ENCODE measurements at regions not wholly inside any gene's neighbourhood (a gene's known extent, or its start where the extent isn't known, plus 50 kb on each side); places are given as distances from the start of the nearest gene placed in this dataset.

GRCh38 chr5:172588380-172588779 lies 52.7 kb upstream of the NEURL1B start:
- no peaks in the 10 kb centered on the region for H3K9me3 ChIP-seq (ENCODE audit: control insufficient read depth, low read length)
- WGBS, 2 experiments (ENCODE audit: insufficient coverage in 2 of 2), result 90 to 93% methylated on average over 7 of the region's 7 CpGs
- H3K4me1 ChIP-seq (ENCODE audit: control insufficient read depth, insufficient read depth, low read length, poor library complexity, severe bottlenecking), result no peaks in the 10 kb centered on the region
- no peak overlapping the region for H3K27ac ChIP-seq (ENCODE audit: low read depth, low read length, severe bottlenecking)
- H3K4me3 ChIP-seq (ENCODE audit: extremely low read depth, insufficient read depth, low read length, poor library complexity, severe bottlenecking), result no peak overlapping the region
- no peaks in the 10 kb centered on the region for H3K36me3 ChIP-seq (ENCODE audit: control insufficient read depth, insufficient read depth, low read length)

GRCh38 chr5:172587061-172587405 lies 54.0 kb upstream of the NEURL1B start:
- Histone ChIP-seq H3K4me3 (ENCODE audit: extremely low read depth, insufficient read depth, low read length, poor library complexity, severe bottlenecking) (no peak overlapping the region), H3K27ac (ENCODE audit: low read depth, low read length, severe bottlenecking) (no peak overlapping the region), H3K36me3 (ENCODE audit: control insufficient read depth, insufficient read depth, low read length) (no peaks in the 10 kb centered on the region), H3K9me3 (ENCODE audit: control insufficient read depth, low read length) (no peaks in the 10 kb centered on the region), H3K4me1 (ENCODE audit: control insufficient read depth, insufficient read depth, low read length, poor library complexity, severe bottlenecking) (no peaks in the 10 kb centered on the region)
- 89 to 96% methylated on average over 7 of the region's 8 CpGs for WGBS, 2 experiments (ENCODE audit: insufficient coverage in 2 of 2)

GRCh38 chr5:172586125-172587060 lies 54.7 kb upstream of the NEURL1B start:
- H3K4me3 ChIP-seq (ENCODE audit: extremely low read depth, insufficient read depth, low read length, poor library complexity, severe bottlenecking), result no peak overlapping the region
- WGBS, 2 experiments (ENCODE audit: insufficient coverage in 2 of 2), result 69 to 78% methylated on average over 17 to 21 of the region's 22 CpGs
- H3K4me1 ChIP-seq (ENCODE audit: control insufficient read depth, insufficient read depth, low read length, poor library complexity, severe bottlenecking), result no peaks in the 10 kb centered on the region
- H3K9me3 ChIP-seq (ENCODE audit: control insufficient read depth, low read length), result no peaks in the 10 kb centered on the region
- no peaks in the 10 kb centered on the region for H3K36me3 ChIP-seq (ENCODE audit: control insufficient read depth, insufficient read depth, low read length)
- no peak overlapping the region for H3K27ac ChIP-seq (ENCODE audit: low read depth, low read length, severe bottlenecking)

- Histone ChIP-seq H3K36me3 (ENCODE audit: control insufficient read depth, insufficient read depth, low read length) (no peaks in the 10 kb centered on the region), H3K4me1 (ENCODE audit: control insufficient read depth, insufficient read depth, low read length, poor library complexity, severe bottlenecking) (no peaks in the 10 kb centered on the region), H3K9me3 (ENCODE audit: control insufficient read depth, low read length) (no peaks in the 10 kb centered on the region), H3K4me3 (ENCODE audit: extremely low read depth, insufficient read depth, low read length, poor library complexity, severe bottlenecking) (no peak overlapping the region), H3K27ac (ENCODE audit: low read depth, low read length, severe bottlenecking) (no peak overlapping the region)
- WGBS, 2 experiments (ENCODE audit: insufficient coverage in 2 of 2), result 78 to 93% methylated on average over 5 of the region's 5 CpGs
Observed at GRCh38 chr5:172585114-172585513, 55.9 kb upstream of the NEURL1B start.

GRCh38 chr5:172584638-172585037 lies 56.4 kb upstream of the NEURL1B start:
- H3K27ac ChIP-seq (ENCODE audit: low read depth, low read length, severe bottlenecking), result no peak overlapping the region
- H3K36me3 ChIP-seq (ENCODE audit: control insufficient read depth, insufficient read depth, low read length), result no peaks in the 10 kb centered on the region
- H3K9me3 ChIP-seq (ENCODE audit: control insufficient read depth, low read length), result no peaks in the 10 kb centered on the region
- no peak overlapping the region for H3K4me3 ChIP-seq (ENCODE audit: extremely low read depth, insufficient read depth, low read length, poor library complexity, severe bottlenecking)
- no peaks in the 10 kb centered on the region for H3K4me1 ChIP-seq (ENCODE audit: control insufficient read depth, insufficient read depth, low read length, poor library complexity, severe bottlenecking)
- WGBS, 2 experiments (ENCODE audit: insufficient coverage in 2 of 2), result 83 to 92% methylated on average over 7 to 8 of the region's 8 CpGs

- 81 to 90% methylated on average over 1 to 5 of the region's 7 CpGs for WGBS, 2 experiments (ENCODE audit: insufficient coverage in 2 of 2)
- Histone ChIP-seq H3K36me3 (ENCODE audit: control insufficient read depth, insufficient read depth, low read length) (no peaks in the 10 kb centered on the region), H3K4me3 (ENCODE audit: extremely low read depth, insufficient read depth, low read length, poor library complexity, severe bottlenecking) (no peak overlapping the region), H3K4me1 (ENCODE audit: control insufficient read depth, insufficient read depth, low read length, poor library complexity, severe bottlenecking) (no peaks in the 10 kb centered on the region), H3K27ac (ENCODE audit: low read depth, low read length, severe bottlenecking) (peak overlapping the region; percentile 10), H3K9me3 (ENCODE audit: control insufficient read depth, low read length) (no peaks in the 10 kb centered on the region)
Observed at GRCh38 chr5:172583931-172584511, 57.0 kb upstream of the NEURL1B start.

GRCh38 chr5:172582940-172583339 lies 58.1 kb upstream of the NEURL1B start:
- Histone ChIP-seq H3K9me3 (ENCODE audit: control insufficient read depth, low read length) (no peaks in the 10 kb centered on the region), H3K27ac (ENCODE audit: low read depth, low read length, severe bottlenecking) (no peak overlapping the region)

GRCh38 chr5:172581315-172581714 lies 59.7 kb upstream of the NEURL1B start:
- 70% methylated on average over 2 of the region's 4 CpGs; no CpG with 5 or more reads in 1 of the 2 experiments for WGBS, 2 experiments (ENCODE audit: insufficient coverage in 2 of 2)
- Histone ChIP-seq H3K36me3 (ENCODE audit: control insufficient read depth, insufficient read depth, low read length) (no peaks in the 10 kb centered on the region), H3K9me3 (ENCODE audit: control insufficient read depth, low read length) (no peaks in the 10 kb centered on the region), H3K27ac (ENCODE audit: low read depth, low read length, severe bottlenecking) (no peak overlapping the region), H3K4me3 (ENCODE audit: extremely low read depth, insufficient read depth, low read length, poor library complexity, severe bottlenecking) (no peak overlapping the region), H3K4me1 (ENCODE audit: control insufficient read depth, insufficient read depth, low read length, poor library complexity, severe bottlenecking) (no peaks in the 10 kb centered on the region)

More at GRCh38 chr5:172582940-172583339, 58.1 kb upstream of the NEURL1B start:
- 89 to 91% methylated on average over 6 of the region's 6 CpGs for WGBS, 2 experiments (ENCODE audit: insufficient coverage in 2 of 2)
- H3K36me3 ChIP-seq (ENCODE audit: control insufficient read depth, insufficient read depth, low read length), result no peaks in the 10 kb centered on the region
- H3K4me1 ChIP-seq (ENCODE audit: control insufficient read depth, insufficient read depth, low read length, poor library complexity, severe bottlenecking), result no peaks in the 10 kb centered on the region
- no peak overlapping the region for H3K4me3 ChIP-seq (ENCODE audit: extremely low read depth, insufficient read depth, low read length, poor library complexity, severe bottlenecking)

GRCh38 chr5:172579403-172579990 lies 61.6 kb upstream of the NEURL1B start:
- WGBS, 2 experiments (ENCODE audit: insufficient coverage in 2 of 2), result 97 to 100% methylated on average over 2 to 5 of the region's 5 CpGs

GRCh38 chr5:172577267-172577909 lies 63.7 kb upstream of the NEURL1B start:
- Histone ChIP-seq H3K9me3 (ENCODE audit: control insufficient read depth, low read length) (no peaks in the 10 kb centered on the region), H3K4me3 (ENCODE audit: extremely low read depth, insufficient read depth, low read length, poor library complexity, severe bottlenecking) (no peak overlapping the region), H3K27ac (ENCODE audit: low read depth, low read length, severe bottlenecking) (no peak overlapping the region), H3K4me1 (ENCODE audit: control insufficient read depth, insufficient read depth, low read length, poor library complexity, severe bottlenecking) (peaks cover 2% of the 10 kb centered on the region), H3K36me3 (ENCODE audit: control insufficient read depth, insufficient read depth, low read length) (no peaks in the 10 kb centered on the region)
- WGBS, 2 experiments (ENCODE audit: insufficient coverage in 2 of 2), result 73 to 94% methylated on average over 3 to 5 of the region's 7 CpGs

More at GRCh38 chr5:172579403-172579990, 61.6 kb upstream of the NEURL1B start:
- Histone ChIP-seq H3K4me1 (ENCODE audit: control insufficient read depth, insufficient read depth, low read length, poor library complexity, severe bottlenecking) (peaks cover 2% of the 10 kb centered on the region), H3K36me3 (ENCODE audit: control insufficient read depth, insufficient read depth, low read length) (no peaks in the 10 kb centered on the region), H3K27ac (ENCODE audit: low read depth, low read length, severe bottlenecking) (no peak overlapping the region), H3K9me3 (ENCODE audit: control insufficient read depth, low read length) (no peaks in the 10 kb centered on the region), H3K4me3 (ENCODE audit: extremely low read depth, insufficient read depth, low read length, poor library complexity, severe bottlenecking) (no peak overlapping the region)

Measured in mesodermal cell (in vitro differentiated cells).